ENCODE measurements at regions not wholly inside any gene's neighbourhood (a gene's known extent, or its start where the extent isn't known, plus 50 kb on each side); places are given as distances from the start of the nearest gene placed in this dataset.

DNA sequence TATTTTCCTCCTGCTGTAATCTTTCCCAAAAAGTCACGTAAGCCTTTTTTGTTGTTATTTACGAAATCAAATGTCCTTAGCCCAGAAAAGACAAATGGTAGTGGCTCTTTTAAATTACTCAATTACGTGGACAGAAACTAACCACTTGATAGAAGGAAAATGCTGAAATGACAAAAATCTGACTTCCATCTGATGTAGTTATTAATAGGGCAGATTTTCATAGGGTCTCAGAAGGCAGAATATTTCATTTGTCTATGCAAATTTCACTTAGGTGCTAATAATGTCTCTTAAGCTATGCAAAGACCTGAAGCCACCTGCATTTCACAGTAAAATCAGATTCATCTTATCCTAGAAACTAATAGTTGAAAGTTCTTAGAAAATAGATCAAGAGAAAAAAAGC is 295.7 kb downstream of the TMA16 start:
- no peak overlapping the region for H3K4me3 ChIP-seq (replicated peaks; ENCODE audit: low read depth, low read length)
- TF ChIP-seq, protein P1, sequence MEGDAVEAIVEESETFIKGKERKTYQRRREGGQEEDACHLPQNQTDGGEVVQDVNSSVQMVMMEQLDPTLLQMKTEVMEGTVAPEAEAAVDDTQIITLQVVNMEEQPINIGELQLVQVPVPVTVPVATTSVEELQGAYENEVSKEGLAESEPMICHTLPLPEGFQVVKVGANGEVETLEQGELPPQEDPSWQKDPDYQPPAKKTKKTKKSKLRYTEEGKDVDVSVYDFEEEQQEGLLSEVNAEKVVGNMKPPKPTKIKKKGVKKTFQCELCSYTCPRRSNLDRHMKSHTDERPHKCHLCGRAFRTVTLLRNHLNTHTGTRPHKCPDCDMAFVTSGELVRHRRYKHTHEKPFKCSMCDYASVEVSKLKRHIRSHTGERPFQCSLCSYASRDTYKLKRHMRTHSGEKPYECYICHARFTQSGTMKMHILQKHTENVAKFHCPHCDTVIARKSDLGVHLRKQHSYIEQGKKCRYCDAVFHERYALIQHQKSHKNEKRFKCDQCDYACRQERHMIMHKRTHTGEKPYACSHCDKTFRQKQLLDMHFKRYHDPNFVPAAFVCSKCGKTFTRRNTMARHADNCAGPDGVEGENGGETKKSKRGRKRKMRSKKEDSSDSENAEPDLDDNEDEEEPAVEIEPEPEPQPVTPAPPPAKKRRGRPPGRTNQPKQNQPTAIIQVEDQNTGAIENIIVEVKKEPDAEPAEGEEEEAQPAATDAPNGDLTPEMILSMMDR (IDR thresholded peaks at IDR 0.05; ENCODE audit: low read depth, low read length, missing control alignments) = no peak
- no peak for DNase-seq (ENCODE audit: extremely low read depth, low read depth)

DNA sequence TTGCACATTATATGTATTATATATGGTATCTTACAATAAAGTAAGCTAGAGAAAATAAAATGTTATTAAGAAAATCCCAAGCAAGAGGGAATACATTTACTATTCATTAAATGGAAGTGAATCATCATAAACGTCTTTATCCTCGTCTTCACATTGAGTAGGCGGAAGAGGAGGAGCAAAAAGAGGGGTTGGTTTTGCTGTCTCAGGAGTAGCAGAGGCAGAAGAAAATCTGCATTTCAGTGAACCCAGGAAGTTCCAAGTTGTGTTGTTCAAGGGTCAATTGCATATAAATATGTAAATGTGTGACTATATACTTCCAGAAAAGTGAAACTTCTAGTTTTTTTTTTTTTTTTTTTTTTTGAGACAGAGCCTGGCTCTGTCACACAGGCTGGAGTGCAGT is 301.4 kb downstream of the TMA16 start:
- TF ChIP-seq, protein P1 (IDR thresholded peaks at IDR 0.05; ENCODE audit: low read depth, low read length, missing control alignments) = no peak
- no peak for DNase-seq (ENCODE audit: extremely low read depth, low read depth)
- no peak overlapping the region for H3K4me3 ChIP-seq (replicated peaks; ENCODE audit: low read depth, low read length)

DNA sequence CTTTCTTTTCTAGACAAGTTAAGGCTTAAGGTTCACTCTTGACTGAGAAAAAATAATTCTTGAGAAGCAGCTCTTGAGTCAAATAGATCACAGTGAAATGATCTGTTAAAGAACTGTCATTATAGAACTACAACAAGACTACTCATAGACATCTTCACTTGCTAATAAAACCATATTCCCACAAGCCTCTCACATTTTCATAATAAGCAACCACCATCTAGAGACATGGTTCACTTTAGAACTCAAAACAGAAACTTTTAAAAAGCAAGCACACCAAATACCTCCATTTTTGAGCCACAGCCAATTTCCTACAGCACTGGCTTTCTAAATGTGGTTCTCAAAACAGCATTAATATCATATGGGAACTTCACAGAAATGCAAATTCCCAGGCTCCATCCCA is 309.5 kb downstream of the TMA16 start:
- TF ChIP-seq, protein P1 (IDR thresholded peaks at IDR 0.05; ENCODE audit: low read depth, low read length, missing control alignments) = no peak
- no peak for DNase-seq (ENCODE audit: extremely low read depth, low read depth)
- no peak overlapping the region for H3K4me3 ChIP-seq (replicated peaks; ENCODE audit: low read depth, low read length)

DNA sequence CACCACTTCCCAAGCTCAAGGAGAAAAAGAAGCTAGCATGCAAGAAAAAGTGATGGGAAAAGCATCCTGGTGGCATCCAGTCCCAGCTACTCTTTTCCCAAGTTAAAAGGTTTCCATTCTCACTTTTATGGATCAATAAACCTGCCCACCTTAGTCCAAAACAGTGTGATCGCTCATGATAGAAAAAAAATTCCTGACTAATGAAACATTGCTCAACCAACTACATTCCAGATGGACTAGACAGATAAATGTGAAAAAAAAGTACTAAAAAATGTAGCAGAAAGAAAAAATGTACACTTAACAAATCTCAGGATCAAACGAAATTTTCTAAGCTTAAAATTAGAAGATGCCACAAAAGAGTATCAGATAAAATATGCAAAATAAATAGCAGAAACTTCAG is 312.2 kb downstream of the TMA16 start:
- TF ChIP-seq, protein P1 (IDR thresholded peaks at IDR 0.05; ENCODE audit: low read depth, low read length, missing control alignments) = no peak
- no peak for DNase-seq (ENCODE audit: extremely low read depth, low read depth)
- no peak overlapping the region for H3K4me3 ChIP-seq (replicated peaks; ENCODE audit: low read depth, low read length)

DNA sequence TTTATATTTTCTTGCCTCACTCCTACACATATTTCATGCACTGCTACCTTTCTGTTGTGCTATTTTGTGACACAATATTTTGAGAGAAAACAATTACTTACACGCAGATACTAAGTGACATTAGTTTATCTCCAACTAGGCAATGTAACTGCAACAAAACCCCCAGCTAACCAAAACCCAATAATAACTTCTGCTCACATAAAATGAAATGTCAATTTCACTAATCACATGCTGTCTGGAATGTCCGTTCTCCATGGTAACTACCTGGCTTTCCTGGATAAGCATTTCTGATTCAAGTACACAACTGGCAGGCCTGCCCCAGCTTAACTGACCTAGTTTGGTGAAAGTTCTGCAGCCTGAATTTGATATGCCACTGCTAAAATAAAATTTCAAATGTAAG is 313.5 kb downstream of the TMA16 start:
- no peak overlapping the region for H3K4me3 ChIP-seq (replicated peaks; ENCODE audit: low read depth, low read length)
- DNase-seq (ENCODE audit: extremely low read depth, low read depth) = no peak
- TF ChIP-seq, protein P1 (IDR thresholded peaks at IDR 0.05; ENCODE audit: low read depth, low read length, missing control alignments) = no peak

DNA sequence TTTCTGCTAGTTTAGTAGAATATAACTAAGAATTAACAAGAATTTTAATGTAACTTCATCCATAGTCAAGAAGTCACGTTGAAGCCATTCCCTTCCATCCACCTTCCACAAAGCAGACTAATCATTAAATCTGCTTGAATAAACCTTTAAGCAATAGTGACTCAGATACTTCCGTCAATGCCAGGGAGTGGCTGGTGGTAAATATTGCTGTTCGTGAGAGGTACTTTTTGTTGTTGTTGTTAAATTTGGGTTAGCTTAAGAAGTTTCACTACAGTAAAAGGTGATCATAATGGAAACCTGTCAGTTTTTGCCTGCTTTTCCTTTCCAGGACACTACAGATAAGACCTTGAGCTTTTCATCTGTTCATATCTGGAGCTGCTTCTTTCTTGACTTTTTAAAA is 316.3 kb downstream of the TMA16 start:
- no peak overlapping the region for H3K4me3 ChIP-seq (replicated peaks; ENCODE audit: low read depth, low read length)
- DNase-seq (ENCODE audit: extremely low read depth, low read depth) = no peak
- TF ChIP-seq, protein P1 (IDR thresholded peaks at IDR 0.05; ENCODE audit: low read depth, low read length, missing control alignments) = no peak

DNA sequence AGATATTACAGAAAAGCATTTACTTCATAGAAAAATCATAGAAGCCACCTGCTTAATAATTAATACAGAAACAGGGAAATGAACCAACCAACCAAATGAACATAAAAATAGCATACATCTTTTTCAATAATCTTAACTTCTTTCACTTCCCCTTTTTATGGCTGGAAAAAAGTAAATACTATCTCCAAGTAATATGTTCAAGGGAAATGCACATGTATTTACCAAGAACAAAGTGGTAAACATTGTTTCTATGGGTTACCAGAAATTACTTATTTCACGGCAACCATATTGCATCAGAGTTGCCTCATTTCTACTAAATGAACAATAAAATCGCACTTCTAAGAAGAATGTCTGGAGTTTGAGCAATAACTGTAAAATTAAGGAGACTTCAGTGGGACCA is 321.3 kb downstream of the TMA16 start:
- H3K4me3 ChIP-seq (replicated peaks; ENCODE audit: low read depth, low read length) = no peak overlapping the region
- DNase-seq (ENCODE audit: extremely low read depth, low read depth) = no peak
- TF ChIP-seq, protein P1 (IDR thresholded peaks at IDR 0.05; ENCODE audit: low read depth, low read length, missing control alignments) = no peak
